NCI-H1417 (cell line): ENCODE measurements at regions not wholly inside any gene's neighbourhood (a gene's known extent, or its start where the extent isn't known, plus 50 kb on each side); places are given as distances from the start of the nearest gene placed in this dataset.
"Not testable (repeated sequence)": the region's sequence is repeated elsewhere in the genome, so short reads cannot be mapped to it uniquely, and the experiment has no call there.

Experiments used
- DNase-seq, 3 experiments: peaks; one replicate each; lab custom pipeline; 2025; lab: John Stamatoyannopoulos, UW

DNA sequence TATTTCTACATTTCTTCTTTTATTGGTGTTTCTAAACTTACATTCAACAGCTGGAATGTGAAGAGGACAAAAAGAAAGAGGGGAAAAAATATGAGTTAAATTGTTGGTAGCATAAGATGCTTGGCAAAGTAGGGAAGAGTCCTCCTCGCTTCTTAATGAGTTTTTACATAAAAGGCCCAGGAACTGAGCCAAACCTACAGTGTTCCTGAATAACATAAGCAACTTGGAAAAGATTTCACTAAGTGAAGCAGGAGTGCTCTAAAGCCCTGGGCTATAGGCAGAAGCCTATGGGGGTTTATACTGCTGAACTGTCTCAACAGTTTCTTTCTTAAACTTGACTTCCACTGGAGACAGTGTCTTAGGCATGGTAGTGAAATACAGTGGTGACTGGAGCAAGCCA lies 115.0 kb upstream of the USP25 start:
- DNase-seq = no peak

DNA sequence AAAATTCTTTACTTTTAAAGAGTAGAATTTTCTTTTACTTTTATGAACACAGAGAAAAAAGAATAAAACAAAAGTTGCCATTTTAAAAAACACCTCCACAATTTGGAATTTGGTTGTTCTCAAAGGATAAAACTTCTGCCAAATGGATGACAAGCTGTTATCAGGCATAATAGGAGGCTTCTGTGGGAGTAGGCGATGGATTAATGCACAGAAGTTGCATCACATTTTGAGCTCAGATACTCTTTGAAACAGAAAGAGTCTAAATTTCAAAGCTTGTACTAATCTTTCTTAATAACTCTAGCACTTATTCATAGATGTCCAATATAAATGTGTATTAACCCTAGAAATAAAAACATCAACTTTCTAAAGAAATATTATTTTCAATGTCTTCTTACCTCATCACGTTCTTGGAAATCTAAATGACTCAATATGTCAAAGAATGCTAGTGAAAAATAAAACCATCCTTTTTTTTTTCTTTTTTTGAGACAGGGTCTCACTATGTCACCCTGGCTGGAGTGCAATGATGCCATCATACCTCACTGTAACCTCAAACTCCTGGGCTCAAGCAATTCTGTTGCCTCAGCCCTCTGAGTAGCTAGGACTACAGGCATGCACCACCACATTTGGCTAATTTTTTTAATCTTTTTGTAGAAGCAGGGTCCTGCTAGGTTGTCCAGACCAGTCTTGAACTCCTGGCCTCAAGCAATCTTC lies 112.8 kb upstream of the USP25 start:
- DNase-seq = no peak

GRCh38 chr21:15617964-15618363 lies 111.8 kb upstream of the USP25 start:
- peak in 1 of 3 experiments; percentile 30 for DNase-seq

DNA sequence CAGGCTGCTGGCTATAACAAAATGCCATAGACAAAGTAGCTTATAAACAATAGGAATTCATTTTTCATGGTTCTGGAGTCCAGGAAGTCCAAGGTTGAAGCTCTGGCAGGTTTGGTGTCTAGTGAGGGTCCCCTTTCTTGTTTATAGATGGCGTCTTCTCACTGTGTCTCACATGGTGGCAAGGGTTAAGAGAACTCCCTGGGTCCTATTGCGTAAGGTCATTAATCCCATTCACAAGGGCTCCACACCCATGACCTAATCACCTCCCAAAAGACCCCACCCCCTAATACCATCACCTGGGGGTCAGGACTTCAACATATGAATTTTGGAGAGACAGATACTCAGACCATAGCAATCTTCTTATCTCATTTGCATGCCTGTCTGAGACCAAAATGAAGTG lies 108.9 kb upstream of the USP25 start:
- DNase-seq = no peak

GRCh38 chr21:15624646-15625045 lies 105.1 kb upstream of the USP25 start:
- DNase-seq = no peak

GRCh38 chr21:15625363-15625762 lies 104.4 kb upstream of the USP25 start:
- no peak for DNase-seq

- no peak for DNase-seq
Measured at GRCh38 chr21:15626031-15626430, 103.8 kb upstream of the USP25 start.

DNA sequence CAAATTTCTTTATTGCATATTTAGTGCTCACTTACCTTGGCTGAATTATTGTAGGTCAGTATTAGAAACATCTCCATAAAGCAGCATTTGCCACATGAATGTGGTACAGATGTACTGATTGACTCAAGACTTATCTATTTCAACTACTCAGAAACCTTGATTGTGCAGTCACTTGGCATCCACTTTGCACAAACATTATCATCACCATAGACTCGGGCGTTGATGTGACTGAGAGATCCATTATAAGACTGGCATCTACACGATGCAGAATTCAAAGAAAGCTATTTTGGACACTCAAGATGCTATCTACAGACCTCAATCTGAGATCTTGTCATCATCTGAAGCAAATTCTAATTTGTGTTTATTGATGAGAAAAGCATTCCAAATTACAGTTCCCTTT lies 102.8 kb upstream of the USP25 start:
- peak in 1 of 3 experiments; percentile 37 for DNase-seq

- DNase-seq = peak in 2 of 3 experiments; percentile 38 to 82
Measured at GRCh38 chr21:15627823-15628222, 102.0 kb upstream of the USP25 start.

DNA sequence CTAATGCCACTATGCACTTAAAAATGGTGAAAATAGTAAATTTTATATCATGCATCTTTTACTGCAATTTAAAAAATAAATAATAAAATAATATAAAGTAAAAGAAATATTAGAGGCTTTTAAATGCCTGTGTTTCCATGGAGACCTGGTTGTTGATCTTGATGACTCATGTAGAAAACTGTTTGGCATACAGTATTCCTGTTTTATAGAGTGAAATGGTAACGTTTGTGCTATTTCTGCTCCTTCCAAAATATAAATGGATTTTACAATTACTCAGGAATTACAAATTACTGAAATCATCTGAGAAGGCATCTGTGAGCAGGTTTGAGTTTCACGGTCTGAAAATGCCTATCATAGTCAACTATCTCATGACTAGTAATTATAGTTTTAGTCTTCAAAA lies 98.4 kb upstream of the USP25 start:
- DNase-seq = no peak

DNA sequence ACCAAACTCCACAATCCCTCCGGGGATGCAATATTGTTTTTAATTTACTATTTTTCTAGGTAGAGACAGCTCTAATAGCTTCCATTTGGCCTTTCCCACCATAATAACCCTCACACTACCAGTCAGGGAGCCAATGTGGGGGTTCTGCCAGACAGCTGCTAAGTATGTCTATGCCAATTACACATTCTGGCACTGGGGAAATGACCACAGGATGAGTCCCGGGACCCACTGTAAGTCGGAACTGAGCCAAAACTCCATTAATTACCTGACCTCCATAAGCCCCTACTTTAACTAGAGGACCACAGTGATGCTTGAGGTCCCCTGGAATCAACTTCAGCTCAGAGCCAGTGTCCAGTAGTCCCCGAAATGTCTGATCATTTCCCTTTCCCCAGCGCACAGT lies 95.2 kb upstream of the USP25 start:
- not testable (repeated sequence) for DNase-seq

GRCh38 chr21:15638856-15639549 lies 90.8 kb upstream of the USP25 start:
- DNase-seq = no peak

GRCh38 chr21:15640113-15640512 lies 89.7 kb upstream of the USP25 start:
- DNase-seq = not testable (repeated sequence)

GRCh38 chr21:15644489-15644888 lies 85.3 kb upstream of the USP25 start:
- DNase-seq = no peak

DNA sequence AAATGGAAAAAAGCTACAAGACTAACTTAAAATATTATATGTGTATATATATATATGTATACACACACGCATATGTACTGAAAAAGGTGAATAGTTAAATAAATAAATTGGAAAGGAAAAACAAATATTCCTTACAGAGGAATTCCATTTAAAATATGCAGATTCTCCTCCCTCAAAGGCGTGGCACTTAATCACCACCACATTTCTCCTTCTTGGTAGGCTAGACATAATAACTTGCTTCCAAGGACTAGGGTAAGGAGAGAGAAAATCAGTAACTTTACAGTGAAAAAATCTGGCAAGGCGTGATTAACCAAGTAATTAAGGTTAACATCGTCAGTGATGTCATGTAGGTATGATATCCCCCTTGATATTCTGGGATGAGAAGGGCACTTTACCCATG lies 84.0 kb upstream of the USP25 start:
- no peak for DNase-seq

DNA sequence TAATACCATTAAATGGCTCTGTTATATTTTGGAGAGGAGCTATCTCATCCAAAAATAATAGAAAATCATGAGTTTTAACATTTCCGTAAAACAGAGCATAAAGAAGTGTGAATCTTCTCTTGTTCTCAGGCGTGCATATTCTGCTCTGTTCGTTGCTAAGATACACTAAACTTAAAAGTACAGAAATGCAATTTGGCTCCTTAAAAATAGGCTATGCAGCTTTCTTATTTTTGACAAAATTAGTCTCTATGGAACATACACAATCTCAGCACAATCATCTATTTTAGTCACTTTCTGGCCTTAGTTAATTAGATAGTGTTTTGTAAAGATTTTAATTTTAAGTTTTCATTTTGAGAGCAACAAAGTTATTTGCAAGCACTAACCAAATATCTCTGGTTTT lies 79.0 kb upstream of the USP25 start:
- DNase-seq = no peak

- DNase-seq = no peak
Measured at GRCh38 chr21:15651172-15651571, 78.6 kb upstream of the USP25 start.

GRCh38 chr21:15653710-15654109 lies 76.1 kb upstream of the USP25 start:
- no peak for DNase-seq

GRCh38 chr21:15654171-15654570 lies 75.6 kb upstream of the USP25 start:
- no peak for DNase-seq

DNA sequence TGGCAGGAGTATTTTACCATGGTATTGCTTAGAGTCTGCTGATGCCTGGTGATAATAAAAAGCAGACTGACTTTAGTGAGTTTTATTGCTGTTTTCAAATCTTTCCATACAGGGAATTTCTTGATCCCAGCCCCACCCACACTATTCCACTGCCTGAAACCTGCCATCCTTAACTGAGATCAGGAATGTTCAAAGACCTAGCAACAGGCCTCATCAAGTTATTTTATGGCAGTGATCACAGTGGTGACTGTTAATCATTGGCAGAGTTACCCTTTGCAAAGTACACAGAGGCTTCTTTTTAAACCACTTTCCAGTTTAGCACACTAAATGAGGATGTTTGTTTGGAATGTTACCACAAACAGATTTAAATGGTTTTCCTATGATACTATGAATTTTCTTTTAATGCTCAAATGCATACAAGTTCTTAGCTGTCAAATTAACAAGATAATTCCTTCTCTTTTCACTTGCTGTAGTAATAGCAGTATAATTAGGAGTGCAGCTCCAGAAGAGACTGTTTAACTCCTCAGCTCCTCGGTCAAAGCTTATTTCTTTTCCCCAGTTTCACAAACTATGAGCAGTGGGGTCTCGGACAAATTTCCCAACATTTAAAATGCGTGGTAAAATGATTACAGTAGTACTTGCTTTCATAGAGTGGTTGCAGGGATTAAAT lies 69.9 kb upstream of the USP25 start:
- DNase-seq = peak in 1 of 3 experiments; percentile 23

- DNase-seq = no peak
Measured at GRCh38 chr21:15660423-15660804, 69.4 kb upstream of the USP25 start.

GRCh38 chr21:15667010-15667409 lies 62.8 kb upstream of the USP25 start:
- DNase-seq = no peak

DNA sequence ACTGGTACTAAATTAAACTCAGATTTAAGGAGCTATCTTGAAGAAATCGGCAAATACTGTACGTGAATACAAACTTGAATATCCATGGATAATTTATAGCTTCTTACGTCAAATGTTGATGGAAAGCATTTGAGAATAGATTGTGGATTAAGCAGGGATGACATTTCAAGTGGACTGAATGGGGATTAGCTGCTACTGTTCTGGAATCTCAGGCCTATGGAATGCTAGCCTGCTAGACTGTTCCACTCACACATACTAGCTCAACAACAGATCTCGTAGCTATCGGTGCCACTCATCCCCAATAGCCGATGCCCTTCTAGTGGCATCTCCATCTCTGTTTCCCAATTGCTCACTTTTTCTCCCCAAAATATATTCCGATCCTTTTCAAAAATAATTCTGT lies 62.0 kb upstream of the USP25 start:
- DNase-seq = no peak
